Fibroblast of villous mesenchyme (primary cell): ENCODE measurements at regions not wholly inside any gene's neighbourhood (a gene's known extent, or its start where the extent isn't known, plus 50 kb on each side); places are given as distances from the start of the nearest gene placed in this dataset.

ENCODE experiments used
- DNase-seq: peaks from one replicate; pipeline ENCODE4 v3.0.0-alpha.2; 2010; ENCODE audit warnings: low read depth
- H3K4me3 ChIP-seq: 2 replicates; pipeline ENCODE4 v1.5.1; 2011; ENCODE audit warnings: low read depth, mild to moderate bottlenecking, low read length
- TF ChIP-seq, protein P1 (sequence below): IDR thresholded peaks from 2 replicates; pipeline ENCODE4 v1.5.1; 2012; ENCODE audit warnings: low read depth, mild to moderate bottlenecking, low read length; ENCODE audit not compliant: insufficient read depth

DNA sequence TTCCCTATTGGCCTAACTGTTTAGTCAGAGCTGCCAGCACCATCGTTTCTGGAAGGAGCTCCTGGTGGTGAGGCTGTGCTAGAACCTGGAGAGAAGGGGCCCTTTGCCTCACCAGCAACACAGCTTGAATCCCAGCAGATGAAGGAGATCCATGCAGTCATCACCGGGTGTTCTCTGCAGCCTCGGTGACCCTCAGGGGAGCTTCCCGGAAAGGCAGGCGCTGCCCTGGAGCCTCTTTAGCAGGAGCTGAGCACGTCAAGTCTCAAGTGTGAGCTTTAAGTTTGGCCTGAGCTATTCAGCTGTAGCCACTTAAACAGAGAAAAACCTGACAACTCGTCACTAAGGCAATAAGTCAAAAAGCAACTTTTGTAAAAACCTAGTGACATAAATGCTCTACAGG, 181.2 kb upstream of the FOXQ1 start:
- TF ChIP-seq, protein P1, sequence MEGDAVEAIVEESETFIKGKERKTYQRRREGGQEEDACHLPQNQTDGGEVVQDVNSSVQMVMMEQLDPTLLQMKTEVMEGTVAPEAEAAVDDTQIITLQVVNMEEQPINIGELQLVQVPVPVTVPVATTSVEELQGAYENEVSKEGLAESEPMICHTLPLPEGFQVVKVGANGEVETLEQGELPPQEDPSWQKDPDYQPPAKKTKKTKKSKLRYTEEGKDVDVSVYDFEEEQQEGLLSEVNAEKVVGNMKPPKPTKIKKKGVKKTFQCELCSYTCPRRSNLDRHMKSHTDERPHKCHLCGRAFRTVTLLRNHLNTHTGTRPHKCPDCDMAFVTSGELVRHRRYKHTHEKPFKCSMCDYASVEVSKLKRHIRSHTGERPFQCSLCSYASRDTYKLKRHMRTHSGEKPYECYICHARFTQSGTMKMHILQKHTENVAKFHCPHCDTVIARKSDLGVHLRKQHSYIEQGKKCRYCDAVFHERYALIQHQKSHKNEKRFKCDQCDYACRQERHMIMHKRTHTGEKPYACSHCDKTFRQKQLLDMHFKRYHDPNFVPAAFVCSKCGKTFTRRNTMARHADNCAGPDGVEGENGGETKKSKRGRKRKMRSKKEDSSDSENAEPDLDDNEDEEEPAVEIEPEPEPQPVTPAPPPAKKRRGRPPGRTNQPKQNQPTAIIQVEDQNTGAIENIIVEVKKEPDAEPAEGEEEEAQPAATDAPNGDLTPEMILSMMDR: no peak
- no peak overlapping the region for H3K4me3 ChIP-seq
- no peak for DNase-seq

DNA sequence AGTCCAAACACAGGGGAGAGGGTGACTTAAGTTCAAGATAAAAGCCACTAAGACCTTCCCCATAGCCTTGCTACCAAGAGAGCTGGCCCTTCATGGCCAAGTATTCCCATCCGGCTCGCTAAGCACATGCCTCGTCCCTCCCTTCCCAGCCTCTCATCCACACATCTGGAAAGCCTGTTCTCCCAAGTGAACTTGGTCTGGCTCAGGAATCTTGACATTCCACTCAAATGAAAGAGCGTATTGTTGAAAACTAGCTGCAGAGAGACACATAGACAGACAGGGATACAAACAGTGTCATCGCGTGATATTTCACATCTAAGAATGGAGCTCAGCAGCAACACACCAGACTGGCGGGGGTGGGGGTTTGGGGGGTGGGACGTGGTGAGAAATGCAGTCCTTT, 182.8 kb upstream of the FOXQ1 start:
- TF ChIP-seq, protein P1: no peak
- DNase-seq: no peak
- no peak overlapping the region for H3K4me3 ChIP-seq

DNA sequence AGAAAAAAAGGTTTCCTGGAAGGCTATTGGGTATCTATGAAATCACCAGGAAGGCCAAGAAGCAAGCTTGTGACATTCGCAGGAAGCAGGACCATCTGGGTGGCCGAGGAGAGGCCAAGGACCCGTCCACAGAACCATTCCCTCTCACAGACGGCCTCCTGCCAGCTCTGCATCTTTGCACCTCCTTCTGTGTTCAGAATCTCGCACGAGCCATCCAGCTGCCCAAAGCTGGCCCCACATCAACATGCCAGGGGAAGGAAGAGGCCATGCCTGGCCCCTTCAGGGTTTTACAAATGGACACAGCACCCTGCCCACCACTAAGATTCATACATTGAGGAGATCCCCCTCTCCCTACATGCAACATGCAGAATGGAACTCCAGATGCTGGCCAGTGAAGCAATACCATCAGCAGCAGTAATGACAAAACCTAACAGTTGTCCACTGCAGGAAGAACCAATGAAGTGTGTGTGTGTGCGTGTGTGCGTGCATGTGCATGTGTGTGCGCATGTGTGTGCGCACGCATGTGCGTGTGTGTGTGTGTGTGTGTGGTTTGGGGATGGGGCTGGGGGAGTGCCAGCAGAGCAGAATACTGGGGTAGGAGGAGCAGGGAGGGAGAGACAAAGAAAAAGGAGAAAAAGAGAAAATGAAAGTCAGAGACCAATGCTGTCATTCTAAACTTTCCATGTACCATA, 184.2 kb upstream of the FOXQ1 start:
- TF ChIP-seq, protein P1: no peak
- no peak for DNase-seq
- no peak overlapping the region for H3K4me3 ChIP-seq

DNA sequence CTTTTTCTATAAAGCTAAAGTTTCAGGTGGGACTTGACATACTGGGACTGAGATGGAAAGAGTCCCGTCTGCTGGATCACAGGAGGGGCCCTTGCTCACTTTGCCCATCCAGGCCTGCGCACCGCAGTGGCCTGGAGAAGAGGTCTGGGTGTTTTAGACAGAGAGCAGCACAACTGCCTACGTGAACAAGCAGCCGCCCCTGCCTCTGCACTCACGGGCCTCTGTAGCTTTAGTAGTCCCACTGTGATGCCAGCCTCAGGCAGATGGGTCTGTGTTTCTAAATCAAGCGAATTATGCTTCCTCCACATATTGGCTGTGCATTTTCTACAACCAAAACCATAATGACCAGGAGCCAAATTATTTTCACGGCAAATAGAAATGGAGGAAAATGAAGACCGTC, 184.8 kb upstream of the FOXQ1 start:
- TF ChIP-seq, protein P1: no peak
- no peak overlapping the region for H3K4me3 ChIP-seq

DNA sequence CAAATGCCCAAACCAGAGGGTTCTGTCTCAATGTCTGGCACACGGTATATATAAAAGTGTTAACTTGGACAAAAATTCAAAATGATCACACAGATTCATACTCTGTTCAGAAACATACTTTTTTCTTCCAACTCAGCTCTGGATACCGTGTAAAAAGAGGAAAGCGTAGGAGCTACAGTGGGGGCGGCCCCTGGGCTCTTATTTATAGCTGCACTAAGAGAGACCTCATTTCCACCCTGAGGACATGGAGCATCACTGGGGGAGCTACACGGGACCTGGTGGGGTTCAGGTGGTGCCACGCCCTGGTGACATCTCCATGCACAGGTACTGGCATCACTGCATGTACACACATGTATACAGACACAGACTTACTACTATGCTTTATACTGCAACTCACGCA, 185.9 kb upstream of the FOXQ1 start:
- TF ChIP-seq, protein P1: no peak
- no peak for DNase-seq
- H3K4me3 ChIP-seq: no peak overlapping the region

More for the DNA sequence above, 184.8 kb upstream of the FOXQ1 start:
- DNase-seq: no peak

DNA sequence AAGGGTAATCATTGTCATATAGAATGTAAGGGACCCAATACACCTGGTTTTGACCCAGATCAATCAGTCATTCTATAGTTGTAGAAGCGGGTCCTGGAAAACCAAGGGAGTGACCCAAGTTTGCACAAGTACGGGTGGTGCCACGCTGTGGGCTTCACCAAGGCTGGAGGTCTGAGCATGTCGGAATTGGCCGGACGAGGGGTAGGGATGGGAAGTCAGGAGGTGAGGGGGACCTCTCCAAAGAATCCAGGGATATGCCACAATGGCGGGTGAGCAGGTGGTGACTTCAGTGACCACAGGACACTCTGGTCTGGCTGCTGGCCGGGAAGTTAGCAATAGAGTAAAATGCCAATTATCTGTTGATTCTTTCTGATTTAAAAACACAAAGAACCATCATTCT, 186.6 kb upstream of the FOXQ1 start:
- TF ChIP-seq, protein P1: no peak
- DNase-seq: no peak
- no peak overlapping the region for H3K4me3 ChIP-seq

DNA sequence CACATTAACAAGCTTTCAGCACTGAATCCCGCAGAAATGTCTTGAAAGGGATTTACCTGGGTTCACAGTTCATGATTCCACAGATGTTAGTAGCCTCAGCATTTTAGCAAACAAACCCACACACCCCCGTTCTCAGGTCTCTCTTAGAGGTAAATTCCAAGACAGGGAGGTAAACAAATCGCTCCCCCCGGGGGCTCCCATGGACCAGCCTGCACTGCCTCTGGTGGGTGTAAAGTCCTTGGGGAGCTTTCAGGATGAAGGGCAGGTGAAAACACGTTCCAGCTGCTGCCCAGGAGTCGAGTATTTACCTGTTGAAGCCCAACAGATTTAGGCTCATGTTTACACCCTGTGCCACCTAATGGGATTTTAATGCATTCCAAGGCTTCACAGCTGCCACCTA, 187.0 kb upstream of the FOXQ1 start:
- TF ChIP-seq, protein P1: no peak
- DNase-seq: no peak
- H3K4me3 ChIP-seq: no peak overlapping the region
